Hepatocyte (in vitro differentiated cells): ENCODE measurements at regions not wholly inside any gene's neighbourhood (a gene's known extent, or its start where the extent isn't known, plus 50 kb on each side); places are given as distances from the start of the nearest gene placed in this dataset.

Experiments
- CTCF ChIP-seq: fragments of 200-600 bp; sonication (generic); IDR thresholded peaks from 2 replicates; pipeline ENCODE4 v1.5.1; 2016; ENCODE audit warnings: antibody characterized with exemption, mild to moderate bottlenecking; ENCODE audit not compliant: poor library complexity
- EZH2 ChIP-seq: fragments of 200-600 bp; sonication (generic); IDR thresholded peaks from 2 replicates; pipeline ENCODE4 v1.6.1; 2016; ENCODE audit warnings: antibody characterized with exemption, mild to moderate bottlenecking, borderline replicate concordance

- TF ChIP-seq CTCF = no peak
- TF ChIP-seq EZH2 = no peak
Observed at GRCh38 chr11:109076870-109077269, 345.1 kb upstream of the C11orf87 start.
